ENCODE measurements at regions not wholly inside any gene's neighbourhood (a gene's known extent, or its start where the extent isn't known, plus 50 kb on each side); places are given as distances from the start of the nearest gene placed in this dataset.

DNA sequence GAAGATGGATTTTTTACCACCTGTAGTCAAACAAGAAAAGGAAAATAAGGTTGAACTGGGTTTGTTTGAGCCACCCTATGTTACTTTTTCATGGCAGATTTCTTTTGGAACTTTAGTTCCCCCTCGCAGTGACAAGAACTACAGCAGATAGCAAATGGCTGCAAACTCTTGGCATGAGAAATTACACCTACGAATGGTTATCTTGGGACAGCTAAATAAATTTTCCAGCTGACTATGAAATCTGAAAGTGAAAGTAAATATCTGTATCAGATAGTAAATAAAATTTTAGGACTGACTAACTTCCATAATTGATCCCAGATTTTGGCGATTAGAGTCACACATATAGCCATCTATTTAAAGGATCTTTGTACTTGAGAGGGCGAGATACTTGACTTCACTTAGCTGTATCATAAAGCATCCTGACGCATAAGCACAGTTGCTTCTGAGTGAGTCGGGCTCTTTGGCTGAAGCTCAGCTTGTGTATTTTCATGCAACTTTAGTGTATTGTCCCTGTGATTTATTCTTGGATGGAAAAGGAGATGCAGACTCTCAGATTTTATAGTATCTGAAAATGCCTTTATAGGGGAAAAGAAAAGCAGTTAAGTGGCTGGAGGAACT, 125.3 kb upstream of the B3GAT2 start:
- ATAC-seq (ENCODE audit: insufficient number of reproducible peaks, low FRiP score, low read depth) (no peak), DNase-seq (ENCODE audit: low spot score) (no peak)
- TF ChIP-seq, protein P1, sequence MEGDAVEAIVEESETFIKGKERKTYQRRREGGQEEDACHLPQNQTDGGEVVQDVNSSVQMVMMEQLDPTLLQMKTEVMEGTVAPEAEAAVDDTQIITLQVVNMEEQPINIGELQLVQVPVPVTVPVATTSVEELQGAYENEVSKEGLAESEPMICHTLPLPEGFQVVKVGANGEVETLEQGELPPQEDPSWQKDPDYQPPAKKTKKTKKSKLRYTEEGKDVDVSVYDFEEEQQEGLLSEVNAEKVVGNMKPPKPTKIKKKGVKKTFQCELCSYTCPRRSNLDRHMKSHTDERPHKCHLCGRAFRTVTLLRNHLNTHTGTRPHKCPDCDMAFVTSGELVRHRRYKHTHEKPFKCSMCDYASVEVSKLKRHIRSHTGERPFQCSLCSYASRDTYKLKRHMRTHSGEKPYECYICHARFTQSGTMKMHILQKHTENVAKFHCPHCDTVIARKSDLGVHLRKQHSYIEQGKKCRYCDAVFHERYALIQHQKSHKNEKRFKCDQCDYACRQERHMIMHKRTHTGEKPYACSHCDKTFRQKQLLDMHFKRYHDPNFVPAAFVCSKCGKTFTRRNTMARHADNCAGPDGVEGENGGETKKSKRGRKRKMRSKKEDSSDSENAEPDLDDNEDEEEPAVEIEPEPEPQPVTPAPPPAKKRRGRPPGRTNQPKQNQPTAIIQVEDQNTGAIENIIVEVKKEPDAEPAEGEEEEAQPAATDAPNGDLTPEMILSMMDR (IDR thresholded peaks at IDR 0.05), result no peak
- Histone ChIP-seq H3K9me3 (peaks cover 6% of the 10 kb centered on the region), H3K27me3 (replicated peaks; ENCODE audit: insufficient read depth) (no peaks in the 10 kb centered on the region), H3K36me3 (no peaks in the 10 kb centered on the region), H3K27ac (no peak overlapping the region), H3K4me3 (peak overlapping the region; percentile 48), H3K4me1 (ENCODE audit: control insufficient read depth in 1 of 2, low read depth in 2 of 2) (peaks cover 10 to 20% of the 10 kb centered on the region in 2 donors)

DNA sequence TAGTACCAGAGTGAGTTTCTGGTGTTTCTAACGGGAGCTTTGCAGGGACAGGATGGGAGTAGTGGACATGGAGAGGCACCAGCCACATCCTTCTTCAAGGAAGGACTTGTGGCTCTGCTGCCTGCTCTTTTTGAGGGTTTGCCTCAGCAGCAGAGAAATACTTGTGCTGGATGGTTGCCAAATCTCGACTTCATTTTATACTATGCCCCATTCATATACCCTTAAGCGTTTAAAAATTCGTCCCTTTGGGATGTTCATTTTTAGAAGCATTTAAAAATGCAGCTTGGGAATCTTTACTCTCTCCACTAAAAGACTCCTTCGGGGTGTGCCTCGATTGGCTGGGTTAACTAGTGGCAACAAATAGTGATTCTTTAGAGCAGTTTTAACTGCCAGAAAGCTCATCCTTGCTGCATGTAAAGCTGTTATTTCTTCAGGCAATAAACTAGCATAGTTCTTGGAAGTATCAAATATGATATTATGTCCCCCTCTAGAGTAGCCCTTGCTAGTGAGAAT, 126.5 kb upstream of the B3GAT2 start:
- H3K4me3 ChIP-seq, result no peak overlapping the region
- ATAC-seq (ENCODE audit: insufficient number of reproducible peaks, low FRiP score, low read depth) (no peak), DNase-seq (ENCODE audit: low spot score) (no peak)
- peaks cover 10 to 20% of the 10 kb centered on the region in 2 donors for H3K4me1 ChIP-seq (ENCODE audit: control insufficient read depth in 1 of 2, low read depth in 2 of 2)
- H3K27me3 ChIP-seq (replicated peaks; ENCODE audit: insufficient read depth), result no peaks in the 10 kb centered on the region
- TF ChIP-seq, protein P1 (IDR thresholded peaks at IDR 0.05), result no peak
- H3K36me3 ChIP-seq, result no peaks in the 10 kb centered on the region
- no peaks in the 10 kb centered on the region for H3K9me3 ChIP-seq
- no peak overlapping the region for H3K27ac ChIP-seq

DNA sequence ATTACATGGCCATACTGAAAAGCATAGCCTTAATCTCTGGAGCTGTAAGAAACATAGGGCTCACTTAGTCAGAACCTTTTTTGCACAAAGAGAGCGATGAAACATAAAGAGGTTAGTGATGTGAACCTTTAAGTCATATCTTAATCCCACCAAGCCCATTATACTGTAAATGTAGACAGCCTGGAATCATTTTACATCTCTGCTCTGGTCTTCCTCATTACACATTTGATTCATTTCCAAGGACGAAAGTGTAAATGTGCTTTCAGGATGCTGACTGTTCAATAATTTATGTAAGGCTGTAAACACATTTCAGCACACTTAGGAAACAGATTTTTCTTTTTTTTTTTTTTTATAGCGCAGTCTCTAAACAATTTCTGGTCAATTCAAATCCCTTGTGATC, 131.3 kb upstream of the B3GAT2 start:
- Histone ChIP-seq H3K4me1 (ENCODE audit: control insufficient read depth in 1 of 2, low read depth in 2 of 2) (no peaks in the 10 kb centered on the region), H3K9me3 (no peaks in the 10 kb centered on the region), H3K27me3 (replicated peaks; ENCODE audit: insufficient read depth) (no peaks in the 10 kb centered on the region), H3K27ac (no peak overlapping the region), H3K36me3 (no peaks in the 10 kb centered on the region), H3K4me3 (no peak overlapping the region)
- TF ChIP-seq, protein P1 (IDR thresholded peaks at IDR 0.05), result no peak
- no peak for ATAC-seq (ENCODE audit: insufficient number of reproducible peaks, low FRiP score, low read depth)
- no peak for DNase-seq (ENCODE audit: low spot score)

DNA sequence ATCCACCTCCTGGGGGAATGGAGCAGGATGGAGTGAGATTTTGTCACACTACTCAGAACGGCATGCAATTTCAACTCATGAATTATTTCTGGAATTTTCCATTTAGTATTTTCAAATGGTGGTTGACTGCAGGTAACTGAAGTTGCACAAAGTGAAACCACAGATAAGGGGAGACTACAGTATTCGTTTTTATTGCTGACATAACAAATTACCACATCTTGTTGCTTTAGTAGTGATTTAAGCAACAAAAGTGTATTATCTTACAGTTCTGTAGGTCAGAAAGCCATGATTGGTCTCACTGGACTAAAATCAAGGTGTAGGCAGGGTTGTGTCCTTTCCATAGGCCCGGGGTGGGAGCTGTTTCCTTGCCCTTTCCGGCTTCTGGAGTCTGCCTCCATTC, 133.4 kb upstream of the B3GAT2 start:
- no peaks in the 10 kb centered on the region for H3K4me1 ChIP-seq (ENCODE audit: control insufficient read depth in 1 of 2, low read depth in 2 of 2)
- TF ChIP-seq, protein P1 (IDR thresholded peaks at IDR 0.05), result no peak
- no peak overlapping the region for H3K4me3 ChIP-seq
- H3K9me3 ChIP-seq, result no peaks in the 10 kb centered on the region
- no peak overlapping the region for H3K27ac ChIP-seq
- ATAC-seq (ENCODE audit: insufficient number of reproducible peaks, low FRiP score, low read depth) (no peak), DNase-seq (ENCODE audit: low spot score) (no peak)
- H3K27me3 ChIP-seq (replicated peaks; ENCODE audit: insufficient read depth), result no peaks in the 10 kb centered on the region
- no peaks in the 10 kb centered on the region for H3K36me3 ChIP-seq

DNA sequence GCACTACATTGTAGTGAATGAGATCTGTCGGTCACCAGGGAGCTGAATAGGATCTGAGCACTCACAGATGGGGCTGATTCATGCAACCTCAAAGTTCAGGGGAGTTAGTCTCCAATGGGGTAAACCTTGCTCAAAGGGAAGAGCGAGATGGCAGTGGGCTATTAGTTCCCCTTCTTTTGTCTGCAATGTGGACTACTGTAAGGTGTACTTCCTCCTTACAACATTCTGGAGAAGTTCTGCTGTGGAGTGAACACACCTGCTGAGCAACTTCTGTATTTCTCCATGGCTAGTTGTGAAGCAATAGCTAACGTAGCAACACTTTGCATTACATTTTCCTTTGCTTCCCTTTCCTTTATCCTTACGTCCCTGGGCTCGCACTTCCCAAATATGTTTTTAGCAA, 134.3 kb upstream of the B3GAT2 start:
- Histone ChIP-seq H3K36me3 (no peaks in the 10 kb centered on the region), H3K9me3 (no peaks in the 10 kb centered on the region), H3K27me3 (replicated peaks; ENCODE audit: insufficient read depth) (no peaks in the 10 kb centered on the region), H3K4me3 (no peak overlapping the region), H3K27ac (no peak overlapping the region), H3K4me1 (ENCODE audit: control insufficient read depth in 1 of 2, low read depth in 2 of 2) (no peaks in the 10 kb centered on the region)
- no peak for DNase-seq (ENCODE audit: low spot score)
- TF ChIP-seq, protein P1 (IDR thresholded peaks at IDR 0.05), result no peak
- ATAC-seq (ENCODE audit: insufficient number of reproducible peaks, low FRiP score, low read depth), result no peak

Data from thoracic aorta (tissue), 2 donors.